HL-60 (cell line): ENCODE measurements at regions not wholly inside any gene's neighbourhood (a gene's known extent, or its start where the extent isn't known, plus 50 kb on each side); places are given as distances from the start of the nearest gene placed in this dataset.

Experiments used
- SPI1 ChIP-seq: IDR thresholded peaks from 2 replicates; pipeline ENCODE4 v1.6.1; 2012; ENCODE audit warnings: low read depth, mild to moderate bottlenecking, borderline replicate concordance
- TF ChIP-seq, protein P1 (sequence below): IDR thresholded peaks from one replicate; pipeline ENCODE4 v1.5.1; 2011; ENCODE audit warnings: low read length, control low read depth, inconsistent platforms; ENCODE audit not compliant: insufficient read depth
- TF ChIP-seq, protein P2 (sequence below): IDR thresholded peaks from 2 replicates; pipeline ENCODE4 v1.6.1; 2012; ENCODE audit warnings: low read depth; ENCODE audit not compliant: insufficient replicate concordance

DNA sequence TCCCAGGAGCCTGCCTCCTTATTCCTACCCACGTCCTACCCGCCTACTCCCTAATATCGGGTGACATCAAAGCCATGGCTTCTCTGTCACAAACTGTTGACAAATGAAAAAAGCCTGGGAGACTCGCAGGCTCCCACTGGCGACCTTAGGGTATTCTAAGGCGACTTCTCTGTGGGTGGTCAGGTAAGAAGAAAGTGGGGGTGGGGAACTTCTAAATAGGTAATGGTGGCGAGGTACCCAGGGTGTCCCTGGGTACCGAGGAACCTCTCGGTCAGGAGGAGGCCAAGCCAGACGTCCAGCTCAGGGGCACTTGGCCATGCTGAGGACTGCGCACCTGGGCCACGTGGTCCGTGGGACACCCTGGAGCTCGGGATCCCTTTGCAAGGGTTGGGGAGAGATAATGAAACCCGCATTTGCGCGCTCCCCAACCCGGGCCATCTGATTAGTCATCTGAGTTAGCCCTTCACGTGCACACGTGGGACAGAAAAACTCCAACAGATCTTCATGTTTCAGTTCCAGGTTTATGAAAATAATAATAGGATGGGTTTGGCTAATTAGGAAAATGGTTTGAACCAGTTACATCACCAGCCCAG, 78.2 kb downstream of the NR2F2 start:
- TF ChIP-seq, protein P1, sequence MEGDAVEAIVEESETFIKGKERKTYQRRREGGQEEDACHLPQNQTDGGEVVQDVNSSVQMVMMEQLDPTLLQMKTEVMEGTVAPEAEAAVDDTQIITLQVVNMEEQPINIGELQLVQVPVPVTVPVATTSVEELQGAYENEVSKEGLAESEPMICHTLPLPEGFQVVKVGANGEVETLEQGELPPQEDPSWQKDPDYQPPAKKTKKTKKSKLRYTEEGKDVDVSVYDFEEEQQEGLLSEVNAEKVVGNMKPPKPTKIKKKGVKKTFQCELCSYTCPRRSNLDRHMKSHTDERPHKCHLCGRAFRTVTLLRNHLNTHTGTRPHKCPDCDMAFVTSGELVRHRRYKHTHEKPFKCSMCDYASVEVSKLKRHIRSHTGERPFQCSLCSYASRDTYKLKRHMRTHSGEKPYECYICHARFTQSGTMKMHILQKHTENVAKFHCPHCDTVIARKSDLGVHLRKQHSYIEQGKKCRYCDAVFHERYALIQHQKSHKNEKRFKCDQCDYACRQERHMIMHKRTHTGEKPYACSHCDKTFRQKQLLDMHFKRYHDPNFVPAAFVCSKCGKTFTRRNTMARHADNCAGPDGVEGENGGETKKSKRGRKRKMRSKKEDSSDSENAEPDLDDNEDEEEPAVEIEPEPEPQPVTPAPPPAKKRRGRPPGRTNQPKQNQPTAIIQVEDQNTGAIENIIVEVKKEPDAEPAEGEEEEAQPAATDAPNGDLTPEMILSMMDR: no peak
- no peak for TF ChIP-seq SPI1
- TF ChIP-seq, protein P2, sequence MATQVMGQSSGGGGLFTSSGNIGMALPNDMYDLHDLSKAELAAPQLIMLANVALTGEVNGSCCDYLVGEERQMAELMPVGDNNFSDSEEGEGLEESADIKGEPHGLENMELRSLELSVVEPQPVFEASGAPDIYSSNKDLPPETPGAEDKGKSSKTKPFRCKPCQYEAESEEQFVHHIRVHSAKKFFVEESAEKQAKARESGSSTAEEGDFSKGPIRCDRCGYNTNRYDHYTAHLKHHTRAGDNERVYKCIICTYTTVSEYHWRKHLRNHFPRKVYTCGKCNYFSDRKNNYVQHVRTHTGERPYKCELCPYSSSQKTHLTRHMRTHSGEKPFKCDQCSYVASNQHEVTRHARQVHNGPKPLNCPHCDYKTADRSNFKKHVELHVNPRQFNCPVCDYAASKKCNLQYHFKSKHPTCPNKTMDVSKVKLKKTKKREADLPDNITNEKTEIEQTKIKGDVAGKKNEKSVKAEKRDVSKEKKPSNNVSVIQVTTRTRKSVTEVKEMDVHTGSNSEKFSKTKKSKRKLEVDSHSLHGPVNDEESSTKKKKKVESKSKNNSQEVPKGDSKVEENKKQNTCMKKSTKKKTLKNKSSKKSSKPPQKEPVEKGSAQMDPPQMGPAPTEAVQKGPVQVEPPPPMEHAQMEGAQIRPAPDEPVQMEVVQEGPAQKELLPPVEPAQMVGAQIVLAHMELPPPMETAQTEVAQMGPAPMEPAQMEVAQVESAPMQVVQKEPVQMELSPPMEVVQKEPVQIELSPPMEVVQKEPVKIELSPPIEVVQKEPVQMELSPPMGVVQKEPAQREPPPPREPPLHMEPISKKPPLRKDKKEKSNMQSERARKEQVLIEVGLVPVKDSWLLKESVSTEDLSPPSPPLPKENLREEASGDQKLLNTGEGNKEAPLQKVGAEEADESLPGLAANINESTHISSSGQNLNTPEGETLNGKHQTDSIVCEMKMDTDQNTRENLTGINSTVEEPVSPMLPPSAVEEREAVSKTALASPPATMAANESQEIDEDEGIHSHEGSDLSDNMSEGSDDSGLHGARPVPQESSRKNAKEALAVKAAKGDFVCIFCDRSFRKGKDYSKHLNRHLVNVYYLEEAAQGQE: no peak
